ENCODE measurements at regions not wholly inside any gene's neighbourhood (a gene's known extent, or its start where the extent isn't known, plus 50 kb on each side); places are given as distances from the start of the nearest gene placed in this dataset.

DNA sequence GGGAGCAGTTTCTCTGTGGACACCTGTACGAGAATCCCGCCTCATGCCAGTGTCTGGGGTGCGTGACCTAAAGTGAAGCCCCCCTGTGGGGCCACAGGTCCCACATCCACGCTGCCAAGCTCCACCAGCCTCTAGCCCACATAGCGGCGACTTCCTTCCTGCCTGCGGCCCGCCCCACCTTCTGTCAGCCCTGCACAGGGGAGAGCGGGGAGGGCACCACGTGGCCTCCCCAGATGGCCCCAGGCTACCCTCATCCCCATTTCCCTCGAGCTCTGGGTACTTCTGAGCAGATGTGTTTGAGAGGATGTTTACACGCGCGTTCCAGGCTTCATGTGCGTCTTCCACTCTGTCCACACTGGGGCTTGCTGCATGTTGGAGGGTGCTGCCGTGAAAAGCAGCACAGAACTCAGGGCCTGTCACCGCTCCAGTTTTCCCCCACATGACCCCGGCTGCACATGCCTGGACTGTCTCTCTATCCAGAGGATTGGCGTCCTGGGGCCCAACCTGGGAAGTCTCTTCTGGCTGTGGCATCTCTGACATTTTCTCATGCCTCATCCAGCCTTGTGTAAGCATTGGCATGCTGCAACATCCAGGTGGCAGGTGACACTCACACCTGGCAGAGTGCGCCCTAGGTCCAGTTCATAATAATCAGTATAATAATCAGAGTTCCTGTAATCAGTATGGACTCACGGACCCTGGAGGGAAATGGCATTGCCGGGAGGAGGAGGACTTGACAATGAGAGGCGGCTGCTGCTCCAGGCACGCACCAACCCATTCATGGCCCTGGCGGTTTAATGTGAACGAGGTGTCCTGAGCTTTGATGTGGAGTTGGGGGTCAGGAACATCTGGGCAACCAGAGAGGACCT lies 146.3 kb upstream of the TWIST2 start:
- no peak for DNase-seq (ENCODE audit: low spot score)
- peak; percentile 35 for ATAC-seq
- intact Hi-C loops (cut with DNase I), result no loop called here

DNA sequence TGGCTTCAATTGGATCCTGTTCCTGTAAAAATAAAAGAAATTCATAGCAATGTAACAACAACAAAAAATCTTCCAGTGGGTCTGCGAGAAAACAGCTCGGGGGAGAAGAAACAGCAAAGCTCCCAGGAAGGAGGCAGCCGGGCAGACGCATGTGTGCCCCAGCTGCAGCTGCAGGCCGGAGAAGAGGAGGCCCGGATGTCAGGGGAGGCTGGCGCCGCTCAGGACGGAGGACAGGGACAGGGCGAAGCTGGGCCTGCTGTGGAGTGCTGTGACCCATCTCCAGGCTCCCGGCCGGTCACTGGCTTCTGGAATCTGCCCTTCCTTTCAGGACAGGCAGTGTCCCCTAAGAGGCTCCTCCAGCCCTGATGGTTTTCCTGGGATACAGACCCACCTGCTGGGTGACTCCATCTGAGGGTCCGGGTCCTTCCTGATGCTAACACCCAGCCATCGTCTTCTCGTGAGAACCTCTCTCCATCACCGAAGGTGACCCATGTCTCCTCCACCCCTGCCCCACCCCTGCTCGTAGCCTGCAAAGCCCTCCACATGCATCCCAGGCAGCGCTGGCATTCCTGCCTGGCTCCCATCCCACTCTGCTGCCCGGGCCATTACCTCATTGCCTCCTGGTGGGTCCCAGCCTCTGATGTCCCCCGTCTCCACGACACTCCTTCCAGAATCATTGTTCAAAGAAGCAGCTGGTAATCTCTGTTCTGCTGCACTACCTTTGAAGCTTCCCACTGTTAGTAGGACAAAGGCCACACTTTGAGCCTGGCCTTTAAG lies 145.4 kb upstream of the TWIST2 start:
- DNase-seq (ENCODE audit: low spot score) (no peak), ATAC-seq (peak; percentile 33)
- intact Hi-C loops (cut with DNase I), result no loop called here

GRCh38 chr2:238703053-238703415 lies 144.9 kb upstream of the TWIST2 start:
- DNase-seq (ENCODE audit: low spot score) (no peak), ATAC-seq (no peak)
- intact Hi-C loops (cut with DNase I), result no loop called here

DNA sequence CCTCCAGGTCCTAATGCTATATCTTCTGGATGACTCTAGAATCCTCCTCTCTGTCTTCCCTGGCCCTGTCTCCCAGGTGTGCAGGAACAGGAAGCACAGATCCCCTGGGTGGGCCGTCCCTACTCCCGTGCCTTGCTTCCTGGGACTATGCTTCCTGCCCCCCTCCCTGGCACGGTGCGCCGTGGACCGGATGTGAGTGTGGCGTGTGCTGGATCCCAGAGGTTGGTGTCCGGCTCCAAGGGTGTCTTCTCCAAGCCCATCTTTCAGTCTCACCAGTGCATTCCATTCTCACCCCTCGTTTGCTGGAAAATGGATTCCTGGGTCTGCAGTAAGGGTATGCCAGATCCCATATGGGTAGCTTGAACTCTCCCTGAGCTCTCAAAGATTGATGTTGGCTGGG lies 144.4 kb upstream of the TWIST2 start:
- intact Hi-C loops (cut with DNase I), result no loop called here
- no peak for DNase-seq (ENCODE audit: low spot score)
- ATAC-seq, result no peak

DNA sequence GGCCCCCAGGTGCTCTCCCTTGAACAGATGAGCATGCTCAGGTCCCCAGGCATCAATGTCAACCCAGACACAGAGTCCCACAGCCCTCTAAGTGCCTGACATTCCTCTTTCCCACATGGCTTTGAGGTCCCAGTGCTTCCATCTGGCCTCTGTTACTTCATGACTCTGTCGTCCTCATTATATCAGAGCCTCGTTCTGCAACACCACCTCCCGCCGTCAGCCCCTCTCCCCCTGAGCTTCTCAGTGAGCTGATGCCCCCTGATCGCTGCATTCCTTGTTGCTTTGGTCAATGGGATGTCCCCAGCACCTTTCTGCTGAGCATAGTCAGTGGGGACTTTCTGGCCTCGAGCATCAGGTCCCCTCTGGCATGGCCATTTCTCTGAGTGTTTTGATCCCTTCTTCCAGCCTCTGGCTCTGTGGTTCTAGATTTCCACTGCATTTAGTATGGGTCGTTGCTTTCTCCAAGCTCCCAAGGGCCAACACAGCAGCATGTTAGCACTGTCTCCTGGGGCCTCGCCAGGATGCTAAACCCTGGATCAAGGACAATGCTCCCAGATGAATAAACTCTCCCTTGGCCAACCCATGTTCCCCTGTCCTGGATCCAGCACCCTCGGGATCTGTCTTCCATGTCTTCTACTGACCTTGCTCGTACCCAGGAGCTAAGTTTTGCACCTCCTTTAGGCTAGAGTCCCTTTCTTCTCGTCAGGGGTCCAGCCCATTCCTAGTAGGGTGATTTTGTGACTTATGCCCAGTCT lies 143.2 kb upstream of the TWIST2 start:
- intact Hi-C loops (cut with DNase I), result no loop called here
- DNase-seq (ENCODE audit: low spot score) (no peak), ATAC-seq (no peak)

GRCh38 chr2:238706163-238706562 lies 141.7 kb upstream of the TWIST2 start:
- no peak for ATAC-seq

DNA sequence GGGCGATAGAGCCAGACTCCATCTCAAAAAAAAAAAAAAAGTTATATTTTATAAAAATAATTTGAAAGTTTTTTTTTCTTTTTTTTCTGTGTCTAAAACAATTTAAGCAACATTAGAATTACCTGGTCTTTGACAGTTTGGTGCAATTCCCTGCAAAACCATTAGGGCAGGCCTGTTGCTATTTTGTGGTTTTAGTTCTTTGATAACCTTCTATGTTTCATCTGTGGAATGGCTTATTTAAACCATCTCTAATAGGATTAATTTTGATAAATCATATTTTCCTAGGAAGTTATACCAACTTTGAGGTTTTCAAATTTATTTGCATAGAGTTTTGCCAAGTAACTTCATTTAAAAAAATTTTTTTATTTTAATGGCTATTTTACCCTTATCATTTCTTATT lies 141.2 kb upstream of the TWIST2 start:
- intact Hi-C loops (cut with DNase I), result no loop called here
- DNase-seq (ENCODE audit: low spot score) (no peak), ATAC-seq (no peak)

More at GRCh38 chr2:238706163-238706562, 141.7 kb upstream of the TWIST2 start:
- intact Hi-C loops (cut with DNase I), result no loop called here
- DNase-seq (ENCODE audit: low spot score), result no peak

DNA sequence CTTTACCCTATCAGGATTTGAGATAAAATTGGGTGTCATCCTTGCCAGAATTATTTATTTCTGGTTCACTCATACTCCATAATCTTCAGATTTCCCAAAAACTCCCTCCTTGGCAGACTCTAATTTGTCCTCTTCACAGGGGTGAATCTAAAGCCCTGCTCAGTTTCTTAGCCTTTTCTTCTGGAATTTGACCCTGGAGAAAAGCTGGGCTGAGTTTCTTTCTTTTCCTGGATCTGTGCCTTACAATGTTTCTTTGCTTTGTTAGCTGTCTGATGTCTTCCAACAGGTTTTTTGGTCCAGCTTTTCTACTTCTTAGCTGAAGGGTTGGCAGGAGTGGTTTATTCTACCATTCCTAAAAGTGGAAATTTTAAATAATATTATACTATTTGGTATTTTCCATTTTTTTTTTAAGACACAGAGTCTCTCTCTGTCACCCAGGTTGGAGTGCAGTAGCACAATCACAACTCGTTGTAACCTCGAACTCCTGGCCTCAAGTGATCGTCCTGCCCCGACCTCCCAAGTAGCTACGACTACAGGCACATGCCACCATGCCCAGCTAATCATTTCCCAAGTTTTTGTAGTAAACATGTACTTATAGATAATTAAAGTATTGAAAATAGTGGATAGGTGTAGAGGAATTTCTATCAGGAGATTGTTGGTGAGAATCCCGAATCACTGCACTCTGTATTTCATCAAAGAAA lies 138.4 kb upstream of the TWIST2 start:
- intact Hi-C loops (cut with DNase I), result no loop called here
- DNase-seq (ENCODE audit: low spot score) (no peak), ATAC-seq (peak; percentile 79)

- no peak for DNase-seq (ENCODE audit: low spot score)
- intact Hi-C loops (cut with DNase I), result no loop called here
- ATAC-seq, result peak; percentile 40
Observed at GRCh38 chr2:238710032-238710735, 137.7 kb upstream of the TWIST2 start.

- intact Hi-C loops (cut with DNase I), result no loop called here
- no peak for ATAC-seq
- DNase-seq (ENCODE audit: low spot score), result no peak
Observed at GRCh38 chr2:238710787-238711186, 137.1 kb upstream of the TWIST2 start.

GRCh38 chr2:238711346-238711745 lies 136.5 kb upstream of the TWIST2 start:
- intact Hi-C loops (cut with DNase I), result no loop called here

DNA sequence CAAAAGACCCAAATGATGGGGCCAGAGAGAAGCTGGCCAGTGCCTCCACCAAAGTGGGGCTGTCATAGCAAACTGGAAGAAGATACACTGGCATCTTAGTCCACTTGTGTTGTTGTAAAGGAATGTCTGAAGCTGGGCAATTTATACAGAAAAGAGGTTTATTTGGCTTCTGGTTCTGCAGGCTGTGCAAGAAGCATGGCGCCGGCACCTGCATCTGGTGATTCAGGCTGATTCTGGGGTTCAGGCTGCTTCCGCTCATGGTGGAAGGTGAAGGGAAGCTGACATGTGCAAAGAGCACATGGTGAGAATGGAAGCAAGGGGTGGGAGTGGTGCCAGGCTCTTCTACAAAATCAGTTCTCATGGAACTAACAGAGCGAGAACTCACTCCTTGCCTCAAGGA lies 135.9 kb upstream of the TWIST2 start:
- intact Hi-C loops (cut with DNase I), result no loop called here
- ATAC-seq (no peak), DNase-seq (ENCODE audit: low spot score) (no peak)

More at GRCh38 chr2:238711346-238711745, 136.5 kb upstream of the TWIST2 start:
- ATAC-seq (no peak), DNase-seq (ENCODE audit: low spot score) (no peak)

GRCh38 chr2:238713198-238713826 lies 134.6 kb upstream of the TWIST2 start:
- no peak for DNase-seq (ENCODE audit: low spot score)
- intact Hi-C loops (cut with DNase I), result no loop called here
- ATAC-seq, result no peak

GRCh38 chr2:238714038-238714528 lies 133.8 kb upstream of the TWIST2 start:
- intact Hi-C loops (cut with DNase I), result no loop called here
- DNase-seq (ENCODE audit: low spot score) (no peak), ATAC-seq (no peak)

GRCh38 chr2:238716171-238716570 lies 131.7 kb upstream of the TWIST2 start:
- no peak for DNase-seq (ENCODE audit: low spot score)
- intact Hi-C loops (cut with DNase I), result no loop called here
- ATAC-seq, result no peak

- intact Hi-C loops (cut with DNase I), result no loop called here
- no peak for ATAC-seq
- no peak for DNase-seq (ENCODE audit: low spot score)
Observed at GRCh38 chr2:238716585-238716984, 131.3 kb upstream of the TWIST2 start.

- ATAC-seq (no peak), DNase-seq (ENCODE audit: low spot score) (no peak)
- intact Hi-C loops (cut with DNase I), result no loop called here
Observed at GRCh38 chr2:238717084-238717483, 130.8 kb upstream of the TWIST2 start.

DNA sequence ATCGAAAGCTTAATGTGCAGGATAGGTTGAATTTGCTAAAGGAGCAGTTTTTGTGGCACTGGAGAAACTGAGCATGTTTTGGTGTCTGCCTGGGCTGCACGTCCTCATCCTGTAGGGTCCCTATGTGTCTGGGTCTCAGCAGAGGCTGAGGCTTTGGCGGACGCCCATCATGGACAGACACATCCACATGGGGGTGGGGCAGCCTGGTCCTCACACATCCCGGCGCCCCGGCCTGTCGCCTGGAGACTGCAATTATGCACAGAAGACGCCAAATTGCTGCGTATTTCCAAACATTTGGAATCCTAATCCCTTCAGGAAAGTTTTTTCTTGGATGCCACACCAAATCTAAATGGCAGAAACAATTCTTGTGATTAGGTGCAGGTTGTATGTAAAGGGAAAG lies 128.2 kb upstream of the TWIST2 start:
- intact Hi-C loops (cut with DNase I), result no loop called here
- DNase-seq (ENCODE audit: low spot score) (no peak), ATAC-seq (no peak)

Data from sciatic nerve (tissue), 2 donors.